C1 segment of cervical spinal cord (tissue), 14 donors: ENCODE measurements at regions not wholly inside any gene's neighbourhood (a gene's known extent, or its start where the extent isn't known, plus 50 kb on each side); places are given as distances from the start of the nearest gene placed in this dataset.

Experiments used
- DNase-seq, 14 donors: peaks; one replicate each; lab custom pipeline; 2025; lab: John Stamatoyannopoulos, UW

- no peak for DNase-seq
Measured at GRCh38 chr6:45791211-45792168, 224.2 kb downstream of the CLIC5 start.

GRCh38 chr6:45789238-45789637, 226.4 kb downstream of the CLIC5 start:
- DNase-seq: no peak

GRCh38 chr6:45787384-45787783, 228.3 kb downstream of the CLIC5 start:
- no peak for DNase-seq

- peak in 1 of 14 donors; percentile 2 for DNase-seq
Measured at GRCh38 chr6:45786355-45786781, 229.3 kb downstream of the CLIC5 start.

GRCh38 chr6:45784250-45784649, 231.4 kb downstream of the CLIC5 start:
- DNase-seq: no peak

- no peak for DNase-seq
Measured at GRCh38 chr6:45783716-45784115, 231.9 kb downstream of the CLIC5 start.

- DNase-seq: no peak
Measured at GRCh38 chr6:45781890-45782289, 233.8 kb downstream of the CLIC5 start.

- DNase-seq: no peak
Measured at GRCh38 chr6:45780523-45780922, 235.1 kb downstream of the CLIC5 start.

- DNase-seq: no peak
Measured at GRCh38 chr6:45775026-45775697, 240.5 kb downstream of the CLIC5 start.

GRCh38 chr6:45773906-45774305, 241.8 kb downstream of the CLIC5 start:
- no peak for DNase-seq

- no peak for DNase-seq
Measured at GRCh38 chr6:45772886-45773495, 242.7 kb downstream of the CLIC5 start.

- DNase-seq: no peak
Measured at GRCh38 chr6:45772051-45772450, 243.6 kb downstream of the CLIC5 start.

- no peak for DNase-seq
Measured at GRCh38 chr6:45763281-45763680, 252.4 kb downstream of the CLIC5 start.

- no peak for DNase-seq
Measured at GRCh38 chr6:45759472-45759810, 256.2 kb downstream of the CLIC5 start.

GRCh38 chr6:45758787-45759471, 256.7 kb downstream of the CLIC5 start:
- no peak for DNase-seq

GRCh38 chr6:45757443-45758130, 258.1 kb downstream of the CLIC5 start:
- DNase-seq: no peak

GRCh38 chr6:45756606-45757005, 259.1 kb downstream of the CLIC5 start:
- DNase-seq: no peak

GRCh38 chr6:45754432-45754831, 261.2 kb downstream of the CLIC5 start:
- DNase-seq: no peak

GRCh38 chr6:45746046-45746445, 269.6 kb downstream of the CLIC5 start:
- no peak for DNase-seq

- DNase-seq: peak in 1 of 14 donors; percentile 11
Measured at GRCh38 chr6:45743028-45743615, 272.5 kb downstream of the CLIC5 start.

- no peak for DNase-seq
Measured at GRCh38 chr6:45742591-45742990, 273.1 kb downstream of the CLIC5 start.
